GM13977 (cell line): ENCODE measurements at regions not wholly inside any gene's neighbourhood (a gene's known extent, or its start where the extent isn't known, plus 50 kb on each side); places are given as distances from the start of the nearest gene placed in this dataset.

Experiments used
- DNase-seq: peaks from one replicate; pipeline ENCODE4 v3.0.0; 2012; ENCODE audit warnings: low spot score
- in situ Hi-C: fragments of 300-500 bp; cut with MboI; formaldehyde crosslinking; loops from one replicate; pipeline ENCODE4 v1.12.0; 2022; ENCODE audit warnings: low sequenced_read_pairs, low pct_unique_long_range_greater_than_20kb, mixed read lengths, inconsistent platforms; ENCODE audit not compliant: unreplicated experiment
- TF ChIP-seq, protein P1 (sequence below): IDR thresholded peaks from 2 replicates; pipeline ENCODE4 v1.5.1; 2012; ENCODE audit warnings: mild to moderate bottlenecking, control low read depth; ENCODE audit not compliant: insufficient read depth; ENCODE audit errors: extremely low read depth, missing control alignments

DNA sequence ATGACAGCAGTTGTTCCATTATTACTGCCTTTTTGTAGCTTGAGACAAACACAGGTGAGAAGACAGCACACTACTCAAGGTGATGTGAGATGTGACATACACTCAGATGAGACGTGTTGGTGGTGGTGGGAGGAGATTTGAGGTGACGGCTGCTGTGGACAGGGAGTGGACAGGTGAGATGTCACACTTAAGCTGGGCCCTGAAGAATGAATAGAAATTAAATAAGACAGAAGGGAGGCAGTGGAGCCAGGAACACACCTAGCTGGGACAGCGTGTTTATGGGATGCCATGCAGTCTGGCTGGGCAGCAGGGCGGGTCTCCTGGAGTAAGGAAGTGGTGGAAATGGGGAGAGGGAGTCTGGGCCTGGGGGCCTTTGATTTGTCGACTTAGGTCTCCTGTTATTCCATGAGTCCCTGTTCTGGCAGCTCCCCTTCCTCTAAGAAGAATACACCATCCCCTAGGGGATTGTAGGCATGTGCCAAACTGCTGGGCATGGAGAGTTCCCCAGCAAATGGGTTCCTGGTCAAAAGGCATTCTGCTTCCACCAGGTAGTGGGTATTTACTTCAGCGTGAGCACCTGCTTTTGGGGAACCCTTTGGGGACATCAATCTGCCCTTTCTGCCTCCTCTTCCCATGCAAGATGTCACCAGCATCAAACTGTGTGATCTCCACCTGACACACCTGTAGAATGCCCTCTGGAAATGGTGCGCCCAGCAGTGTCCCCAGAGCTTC is 71.2 kb upstream of the ESRRB start:
- DNase-seq: no peak
- in situ Hi-C loops: no loop called here
- TF ChIP-seq, protein P1, sequence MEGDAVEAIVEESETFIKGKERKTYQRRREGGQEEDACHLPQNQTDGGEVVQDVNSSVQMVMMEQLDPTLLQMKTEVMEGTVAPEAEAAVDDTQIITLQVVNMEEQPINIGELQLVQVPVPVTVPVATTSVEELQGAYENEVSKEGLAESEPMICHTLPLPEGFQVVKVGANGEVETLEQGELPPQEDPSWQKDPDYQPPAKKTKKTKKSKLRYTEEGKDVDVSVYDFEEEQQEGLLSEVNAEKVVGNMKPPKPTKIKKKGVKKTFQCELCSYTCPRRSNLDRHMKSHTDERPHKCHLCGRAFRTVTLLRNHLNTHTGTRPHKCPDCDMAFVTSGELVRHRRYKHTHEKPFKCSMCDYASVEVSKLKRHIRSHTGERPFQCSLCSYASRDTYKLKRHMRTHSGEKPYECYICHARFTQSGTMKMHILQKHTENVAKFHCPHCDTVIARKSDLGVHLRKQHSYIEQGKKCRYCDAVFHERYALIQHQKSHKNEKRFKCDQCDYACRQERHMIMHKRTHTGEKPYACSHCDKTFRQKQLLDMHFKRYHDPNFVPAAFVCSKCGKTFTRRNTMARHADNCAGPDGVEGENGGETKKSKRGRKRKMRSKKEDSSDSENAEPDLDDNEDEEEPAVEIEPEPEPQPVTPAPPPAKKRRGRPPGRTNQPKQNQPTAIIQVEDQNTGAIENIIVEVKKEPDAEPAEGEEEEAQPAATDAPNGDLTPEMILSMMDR: no peak

- DNase-seq: no peak
- in situ Hi-C loops: no loop called here
- TF ChIP-seq, protein P1: no peak
Measured at GRCh38 chr14:76305268-76305826, 70.6 kb upstream of the ESRRB start.

DNA sequence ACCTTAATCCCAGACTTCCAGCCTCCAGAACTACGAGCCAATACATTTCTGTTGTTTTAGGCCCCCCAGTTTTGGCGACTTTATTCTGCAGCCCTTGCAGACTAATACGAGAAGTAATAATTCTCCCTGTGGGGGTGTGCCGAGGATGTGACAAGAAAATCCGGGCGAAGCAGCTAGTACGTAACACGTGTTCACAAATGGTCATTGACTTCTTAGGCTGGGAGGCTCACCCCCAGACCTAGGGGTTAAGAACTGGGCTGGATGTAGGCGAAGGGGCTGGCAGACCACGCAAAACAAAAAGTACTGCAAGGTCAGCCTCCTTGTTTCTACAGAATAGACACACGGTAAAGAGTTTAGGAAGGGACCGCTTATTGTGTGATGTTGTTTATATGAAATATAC is 69.8 kb upstream of the ESRRB start:
- TF ChIP-seq, protein P1: no peak
- in situ Hi-C loops: no loop called here
- DNase-seq: no peak

GRCh38 chr14:76307786-76308780 is 67.9 kb upstream of the ESRRB start:
- in situ Hi-C loops: no loop called here
- TF ChIP-seq, protein P1: no peak
- DNase-seq: no peak

- DNase-seq: no peak
- in situ Hi-C loops: no loop called here
- TF ChIP-seq, protein P1: no peak
Measured at GRCh38 chr14:76309572-76310162, 66.3 kb upstream of the ESRRB start.
